Superior temporal gyrus (tissue), 1 donor: ENCODE measurements at regions not wholly inside any gene's neighbourhood (a gene's known extent, or its start where the extent isn't known, plus 50 kb on each side); places are given as distances from the start of the nearest gene placed in this dataset.
A peak's percentile ranks its signal among the peaks of the same experiment; 100 is the strongest.

Experiments
- DNase-seq: peaks from one replicate; pipeline ENCODE4 v3.0.0-alpha.2; 2016; ENCODE audit errors: extremely low spot score

GRCh38 chr3:179503152-179503551, 51.9 kb upstream of the GNB4 start:
- DNase-seq = no peak

GRCh38 chr3:179503640-179504039, 52.4 kb upstream of the GNB4 start:
- DNase-seq = no peak

GRCh38 chr3:179504371-179504770, 53.1 kb upstream of the GNB4 start:
- DNase-seq = no peak

- DNase-seq = no peak
Measured at GRCh38 chr3:179505534-179505933, 54.3 kb upstream of the GNB4 start.

GRCh38 chr3:179506792-179507191, 55.5 kb upstream of the GNB4 start:
- no peak for DNase-seq

GRCh38 chr3:179509701-179510100, 53.0 kb upstream of the ACTL6A start:
- no peak for DNase-seq

GRCh38 chr3:179510496-179510895, 52.2 kb upstream of the ACTL6A start:
- no peak for DNase-seq

GRCh38 chr3:179512378-179512777, 50.3 kb upstream of the ACTL6A start:
- peak; percentile 73 for DNase-seq
